HG03342 (cell line): ENCODE measurements at regions not wholly inside any gene's neighbourhood (a gene's known extent, or its start where the extent isn't known, plus 50 kb on each side); places are given as distances from the start of the nearest gene placed in this dataset.
A peak's percentile ranks its signal among the peaks of the same experiment; 100 is the strongest.

Experiments used
- ATAC-seq: cut with Tn5 transposase; IDR thresholded peaks from one replicate; pipeline ENCODE4 v1.9.1; 2021; ENCODE audit warnings: mild to moderate bottlenecking, moderate library complexity; ENCODE audit not compliant: unreplicated experiment

GRCh38 chr14:71273366-71273765 is 366.1 kb downstream of the PCNX1 start:
- ATAC-seq = no peak

DNA sequence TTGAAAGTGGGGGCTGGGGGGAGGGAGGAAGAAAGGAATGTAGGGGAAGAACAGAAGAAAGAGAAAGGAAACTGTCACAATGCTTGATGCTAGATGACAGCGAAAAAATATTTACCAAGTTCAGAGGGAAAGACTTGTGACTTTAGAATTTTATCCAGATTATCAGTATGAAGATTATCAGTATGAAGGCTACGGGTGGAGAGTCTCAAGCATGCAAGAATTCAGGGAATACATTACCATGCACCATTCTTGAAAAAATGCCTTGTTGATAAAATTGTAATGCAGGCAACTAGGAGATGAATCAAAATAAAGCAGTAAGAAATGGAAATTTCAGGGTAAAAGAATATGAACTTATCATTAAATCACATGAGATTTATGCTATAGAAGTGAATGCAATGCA is 376.8 kb downstream of the PCNX1 start:
- ATAC-seq = no peak

- ATAC-seq = no peak
These were observed 378.9 kb downstream of the PCNX1 start for GRCh38 chr14:71286126-71286525.

DNA sequence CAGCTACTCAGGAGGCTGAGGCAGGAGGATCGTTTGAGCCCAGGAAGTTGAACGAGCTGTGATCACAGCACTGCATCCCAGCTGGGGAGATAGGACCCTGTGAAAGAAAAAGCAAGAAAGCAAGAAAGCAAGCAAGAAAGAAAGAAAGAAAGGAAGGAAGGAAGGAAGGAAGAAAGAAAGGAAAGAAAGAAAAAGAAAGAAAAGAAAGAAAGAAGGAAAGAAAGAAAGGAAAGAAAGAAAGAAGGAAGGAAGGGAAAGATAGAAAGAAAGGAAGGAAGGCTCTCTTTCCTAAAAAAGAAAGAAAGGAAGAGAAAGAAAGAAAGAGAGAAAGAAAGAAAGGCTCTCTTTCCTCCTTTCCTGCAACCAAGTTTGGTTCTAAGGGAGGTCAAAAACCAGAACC is 380.3 kb downstream of the PCNX1 start:
- no peak for ATAC-seq

DNA sequence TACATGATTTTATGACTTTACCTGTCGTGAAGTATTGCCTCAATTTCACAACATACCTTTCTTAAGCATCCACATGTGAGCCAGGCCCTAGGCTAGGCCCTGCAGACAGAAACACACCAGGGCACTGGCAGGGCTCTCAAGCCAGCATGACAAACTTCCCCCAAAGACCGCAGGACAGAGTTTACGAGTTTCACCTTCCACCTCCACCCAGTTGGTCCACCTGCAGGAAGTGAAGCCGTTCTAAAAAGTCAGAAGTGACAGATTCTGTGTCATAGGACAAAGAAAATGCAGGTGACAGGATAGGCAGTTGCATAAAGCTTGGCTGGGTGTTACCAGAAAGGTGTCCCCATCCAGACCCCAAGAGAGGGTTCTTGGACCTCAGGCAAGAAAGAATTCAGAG is 382.3 kb downstream of the PCNX1 start:
- ATAC-seq = no peak

DNA sequence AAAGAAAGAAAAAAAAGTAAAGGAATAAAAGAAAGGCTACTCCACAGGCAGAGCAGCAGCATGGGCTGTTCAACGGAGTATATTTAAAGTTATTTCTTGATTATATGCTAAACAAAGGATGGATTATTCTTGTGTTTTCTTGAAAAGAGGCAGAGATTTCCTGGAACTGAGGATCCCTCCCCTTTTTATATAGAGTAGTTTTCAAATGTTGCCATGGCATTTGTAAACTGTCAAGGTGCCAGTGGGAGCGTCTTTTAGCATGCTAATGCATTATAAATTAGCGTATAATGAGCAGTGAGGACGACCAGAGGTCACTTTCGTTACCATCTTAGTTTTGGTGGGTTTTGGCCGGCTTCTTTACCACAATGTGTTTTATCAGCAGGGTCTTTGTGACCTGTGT is 383.0 kb downstream of the PCNX1 start:
- no peak for ATAC-seq

DNA sequence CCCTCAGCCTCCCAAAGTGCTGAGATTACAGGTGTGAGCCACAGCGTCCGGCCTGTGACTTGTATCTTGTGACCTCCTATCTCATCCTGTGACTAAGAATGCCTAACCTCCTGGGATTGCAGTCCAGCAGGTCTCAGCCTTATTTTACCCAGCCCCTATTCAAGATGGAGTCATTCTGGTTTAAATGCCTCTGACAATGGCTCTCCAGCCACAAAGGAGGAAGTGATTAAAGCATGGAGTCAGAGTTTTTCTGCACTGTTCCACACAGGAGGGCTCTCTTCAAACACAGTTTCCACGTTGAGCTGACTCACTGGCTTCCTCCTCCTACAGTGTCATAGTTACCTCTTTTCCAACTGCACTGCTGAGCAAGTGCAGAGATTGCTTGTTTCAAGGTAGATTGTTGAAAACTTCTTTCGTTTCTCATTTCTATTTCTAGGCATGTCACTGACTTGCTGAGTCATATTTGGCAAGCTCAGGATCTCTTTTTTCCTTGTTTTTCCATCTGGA is 383.8 kb downstream of the PCNX1 start:
- peak; percentile 75 for ATAC-seq

GRCh38 chr14:71296184-71296583 is 388.9 kb downstream of the PCNX1 start:
- no peak for ATAC-seq

- no peak for ATAC-seq
These were observed 393.5 kb downstream of the PCNX1 start for GRCh38 chr14:71300566-71301330.

- no peak for ATAC-seq
These were observed 394.4 kb downstream of the PCNX1 start for GRCh38 chr14:71301611-71302010.

DNA sequence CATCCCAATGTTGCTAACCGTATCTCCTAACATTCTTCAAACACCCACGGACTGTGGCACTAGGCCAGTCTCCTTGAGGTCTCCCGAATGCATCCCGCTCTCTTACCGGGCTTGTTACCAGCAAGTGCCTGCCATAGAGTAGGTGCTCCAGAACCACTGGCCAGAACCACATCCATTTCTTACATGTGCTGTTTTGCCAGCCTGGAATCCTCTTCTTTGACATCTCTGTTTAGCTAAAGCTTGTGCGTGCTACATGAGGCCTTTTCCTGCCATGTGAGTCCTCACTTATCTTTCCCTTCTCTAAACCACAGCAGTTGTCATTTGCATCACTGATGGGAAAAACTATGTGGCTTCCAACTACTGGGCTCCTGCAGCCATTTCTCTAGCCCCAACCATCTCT is 397.4 kb downstream of the PCNX1 start:
- ATAC-seq = no peak

- ATAC-seq = no peak
These were observed 401.4 kb downstream of the PCNX1 start for GRCh38 chr14:71308671-71309070.

- ATAC-seq = no peak
These were observed 402.5 kb downstream of the PCNX1 start for GRCh38 chr14:71309756-71310155.

DNA sequence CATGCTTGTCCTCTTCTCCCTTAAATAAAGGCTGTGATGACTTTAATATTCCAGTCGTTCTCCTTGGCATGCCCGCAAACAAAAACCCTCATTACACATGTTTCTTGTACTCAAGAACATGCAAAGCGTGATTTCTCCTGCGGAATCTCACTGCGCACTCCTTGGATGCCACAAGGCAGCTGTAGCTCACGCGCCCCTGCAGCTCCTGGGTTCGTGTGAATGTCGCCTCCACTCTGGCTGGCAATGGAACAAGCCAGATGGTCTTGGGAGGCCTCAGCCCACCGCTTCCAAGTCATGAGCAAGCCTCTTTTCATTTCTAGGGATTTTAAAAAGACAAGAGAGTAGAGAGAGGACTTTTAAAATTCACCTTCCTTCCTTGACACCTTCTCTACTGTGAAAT is 403.8 kb downstream of the PCNX1 start:
- ATAC-seq = no peak

DNA sequence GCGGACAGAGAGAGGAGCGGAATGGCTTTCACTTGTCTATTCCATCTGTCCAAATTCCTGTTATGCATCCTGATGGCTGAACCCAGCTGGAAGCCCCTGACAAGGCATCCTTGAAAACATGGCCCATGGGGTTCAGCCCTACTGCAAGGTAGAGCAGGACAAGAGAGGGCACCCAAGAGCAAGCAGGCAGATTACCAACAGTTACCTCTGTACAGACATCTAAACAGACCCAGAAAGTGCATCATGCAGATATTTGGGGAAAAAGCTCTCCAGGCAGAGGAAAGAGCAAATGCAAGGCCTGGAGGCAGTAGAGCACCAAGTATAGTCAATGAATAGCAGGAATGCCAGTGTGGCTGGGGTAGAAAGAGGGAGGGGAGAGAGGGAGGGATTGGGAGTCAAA is 407.5 kb downstream of the PCNX1 start:
- ATAC-seq = no peak

DNA sequence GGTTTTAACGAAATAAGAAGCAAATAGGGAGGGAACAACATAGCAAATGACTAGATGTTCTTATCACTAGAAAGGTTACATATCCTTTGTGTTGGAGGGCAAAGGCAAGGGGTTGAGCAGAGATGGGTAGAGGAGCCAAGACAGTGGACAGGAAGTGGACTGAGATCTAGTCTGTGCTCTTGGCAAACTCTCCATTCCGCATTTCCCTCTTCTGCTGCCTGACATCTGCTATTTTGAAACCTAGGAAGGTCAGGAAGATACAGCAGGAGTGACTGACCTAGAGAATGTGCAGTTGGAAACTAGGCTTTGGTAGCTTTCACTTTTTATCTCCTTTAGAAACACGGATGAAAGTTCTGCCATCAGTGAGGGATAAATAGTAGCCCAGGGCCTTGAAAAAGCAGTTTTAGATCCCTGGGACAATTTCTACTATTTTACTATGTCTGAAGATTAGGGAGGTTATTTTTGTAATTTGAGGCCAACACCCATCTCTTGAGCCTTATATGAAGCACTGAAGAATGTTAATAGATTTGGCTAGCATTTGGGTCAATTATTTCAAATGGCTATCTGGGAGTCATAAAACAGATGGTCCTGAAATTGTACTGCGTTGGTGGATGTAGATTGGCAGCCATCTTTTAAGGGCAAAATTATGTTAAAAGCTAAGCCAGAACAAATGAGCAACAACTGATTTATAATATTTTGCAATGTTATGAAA is 410.3 kb downstream of the PCNX1 start:
- no peak for ATAC-seq

GRCh38 chr14:71318097-71318459 is 410.8 kb downstream of the PCNX1 start:
- no peak for ATAC-seq

DNA sequence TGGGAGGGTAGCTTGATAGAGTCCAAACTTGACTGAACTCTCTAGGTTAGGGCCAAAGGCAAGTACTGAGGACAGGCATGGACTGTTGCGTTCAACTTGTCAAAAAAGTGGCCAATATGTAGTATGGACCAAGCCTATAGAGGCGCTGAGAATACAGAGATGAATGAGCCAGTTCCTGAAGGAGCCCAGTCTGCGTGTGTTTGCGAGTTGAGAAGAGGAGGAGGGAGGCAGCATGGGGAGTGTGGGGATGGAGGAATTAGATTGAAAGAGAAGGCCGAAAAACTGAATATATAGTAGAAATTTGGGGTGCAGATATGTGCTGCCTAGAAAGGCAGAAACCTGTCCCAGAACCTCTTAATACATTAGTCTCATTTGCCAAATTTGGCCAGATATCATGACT is 412.4 kb downstream of the PCNX1 start:
- ATAC-seq = peak; percentile 2

DNA sequence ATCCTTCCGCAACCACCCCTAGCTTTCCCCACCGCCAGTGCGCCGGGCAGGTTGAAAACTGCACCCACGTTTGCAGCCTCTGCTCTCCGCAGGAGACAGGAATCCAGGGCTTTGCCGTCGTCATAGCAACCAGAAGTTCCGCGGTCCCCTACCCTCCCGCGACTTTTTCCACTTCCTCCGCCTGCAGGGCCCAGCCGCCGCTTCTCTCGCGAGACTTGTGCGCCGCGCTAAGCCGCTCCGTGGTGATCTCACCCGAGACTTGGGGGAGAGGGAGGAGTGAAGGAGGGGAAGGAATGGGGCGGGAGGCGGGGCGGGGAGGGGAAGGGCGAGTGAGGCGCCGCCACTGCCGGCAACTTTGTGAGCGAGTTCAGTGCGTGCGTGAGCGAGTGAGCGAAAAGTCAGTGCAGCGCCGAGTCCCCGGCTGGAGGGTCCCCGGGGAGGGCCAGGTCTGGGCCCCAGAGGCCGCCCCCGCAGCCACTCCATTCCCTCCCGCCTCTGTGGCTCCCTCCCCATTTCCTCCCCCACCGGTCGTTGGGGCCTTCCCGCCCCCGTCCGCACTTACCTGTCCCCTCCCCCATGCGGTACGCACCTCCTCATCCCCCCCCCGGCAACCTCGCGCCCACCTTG is 413.0 kb downstream of the PCNX1 start, which contains the start of gene SIPA1L1:
TSS of gene SIPA1L1 (plus strand) at position 370 of the 627 bp plus-strand sequence.
- peak; percentile 77 for ATAC-seq

DNA sequence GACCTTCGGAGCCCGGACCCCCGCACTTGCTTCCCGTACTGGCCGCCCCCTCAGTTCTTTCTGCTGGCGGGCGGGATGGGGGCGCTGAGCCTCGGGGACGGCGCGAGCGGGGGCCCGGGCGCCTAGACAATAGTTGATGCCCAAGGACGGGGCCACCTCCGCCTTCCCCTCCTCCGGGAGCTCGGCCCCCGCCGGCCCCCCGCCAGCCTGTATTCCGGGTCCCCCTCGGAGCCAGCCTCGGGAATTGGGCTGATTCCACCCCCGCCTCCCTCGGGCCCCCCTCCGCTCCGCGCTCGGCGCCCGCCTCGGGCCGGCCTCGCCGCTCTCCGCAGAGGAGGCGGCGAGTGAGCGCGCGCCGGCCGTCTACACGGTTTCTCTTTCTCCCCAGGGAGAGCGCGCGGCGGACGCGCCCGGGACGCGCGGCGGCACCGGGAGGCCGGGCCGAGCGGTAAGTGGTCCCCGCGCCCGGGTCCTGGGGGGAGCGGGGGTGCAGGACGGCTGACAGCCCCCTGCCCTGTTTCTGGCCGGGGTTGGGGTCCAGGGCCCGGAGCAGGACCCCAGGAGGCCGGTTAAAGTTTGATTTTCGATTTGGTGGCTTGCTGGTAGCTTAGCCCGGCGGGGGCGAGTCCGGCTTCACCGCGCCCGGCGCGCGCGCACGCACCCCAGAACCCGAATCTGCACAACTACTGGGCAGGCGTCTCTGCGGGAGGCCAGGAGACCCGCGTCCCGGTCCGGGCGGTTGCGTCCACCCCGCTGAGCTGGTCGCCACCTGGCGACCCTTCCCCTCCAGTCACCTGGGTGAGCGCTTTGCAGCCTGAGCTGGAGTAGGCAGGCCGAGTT is 413.7 kb downstream of the PCNX1 start:
- peak; percentile 25 for ATAC-seq
